AG08395 (cell line): ENCODE measurements at regions not wholly inside any gene's neighbourhood (a gene's known extent, or its start where the extent isn't known, plus 50 kb on each side); places are given as distances from the start of the nearest gene placed in this dataset.

Experiments used
- DNase-seq: peaks from one replicate; pipeline ENCODE4 v3.0.0; 2012; ENCODE audit warnings: mixed read lengths, low spot score

GRCh38 chr7:124330731-124331407, 298.0 kb upstream of the TMEM229A start:
- DNase-seq = no peak

- no peak for DNase-seq
Measured at GRCh38 chr7:124328774-124329173, 295.9 kb upstream of the TMEM229A start.

DNA sequence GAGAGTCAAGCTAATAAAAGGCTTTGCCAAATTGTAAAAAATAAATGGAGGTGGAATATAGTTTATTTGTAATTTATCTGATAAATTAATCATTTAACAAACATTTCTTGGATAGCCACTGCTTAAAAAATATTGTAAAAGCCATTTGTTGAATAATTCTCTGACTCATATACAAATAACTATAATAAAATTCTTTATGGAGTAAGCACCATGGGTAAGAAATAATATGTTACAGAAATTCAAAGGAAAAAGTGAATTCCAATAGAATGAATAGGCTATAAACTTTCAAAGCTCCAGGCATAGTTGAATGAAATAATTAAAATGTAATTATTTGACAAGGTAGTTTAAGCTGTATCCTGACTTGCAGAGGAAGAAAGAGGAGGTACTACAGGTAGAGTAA, 291.4 kb upstream of the TMEM229A start:
- DNase-seq = no peak

GRCh38 chr7:124323597-124323996, 290.7 kb upstream of the TMEM229A start:
- no peak for DNase-seq

DNA sequence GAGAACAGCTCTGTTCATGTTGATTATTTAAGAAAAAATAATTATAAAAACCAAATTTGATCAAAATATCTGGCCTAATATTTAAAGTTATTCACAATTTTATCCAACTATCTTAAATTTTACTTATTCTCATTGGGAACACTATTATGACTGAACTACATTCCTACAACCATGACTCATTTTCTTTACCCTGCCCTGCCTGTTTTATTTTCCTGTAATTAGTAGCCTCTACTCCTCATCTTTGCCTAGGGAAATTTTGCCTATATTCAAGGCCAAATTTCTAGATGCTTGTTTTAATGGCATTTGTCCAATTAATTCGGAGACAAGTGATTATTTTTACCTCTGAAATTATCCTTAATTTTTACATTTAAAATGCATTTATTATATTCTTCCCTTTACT, 289.7 kb upstream of the TMEM229A start:
- DNase-seq = peak; percentile 23

DNA sequence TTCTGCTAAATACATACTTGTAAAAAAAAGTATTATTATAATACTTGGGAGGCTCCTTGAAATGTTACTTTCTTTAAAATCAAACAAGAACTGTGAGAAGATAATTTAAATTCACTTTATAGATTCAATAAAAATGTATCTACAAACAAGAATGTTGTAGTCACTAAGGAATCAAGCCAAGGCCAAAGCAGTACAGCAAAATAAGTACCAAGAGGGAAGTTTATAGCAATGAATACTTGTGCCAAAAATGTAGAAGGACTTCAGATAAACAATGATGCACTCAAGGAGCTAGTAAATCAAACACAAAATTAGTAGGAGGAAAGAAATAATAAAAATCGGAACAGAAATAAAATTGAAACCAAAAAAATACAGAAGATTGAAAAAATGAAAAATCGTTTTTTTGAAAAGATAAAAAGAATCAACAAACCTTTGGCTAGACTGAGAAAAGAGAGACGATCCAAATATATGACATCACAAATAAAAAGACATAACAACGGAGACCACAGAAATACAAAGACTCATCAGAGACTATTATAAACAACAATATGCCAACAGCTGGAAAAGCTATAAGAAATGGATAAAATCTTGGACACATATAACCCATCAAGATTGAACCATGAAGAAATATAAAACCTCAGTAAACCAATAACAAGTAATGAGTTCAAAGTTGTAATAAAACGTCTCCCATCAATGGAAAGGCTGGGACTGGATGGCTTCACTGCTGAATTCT, 286.0 kb upstream of the TMEM229A start:
- DNase-seq = no peak

- no peak for DNase-seq
Measured at GRCh38 chr7:124310934-124311390, 278.1 kb upstream of the TMEM229A start.

DNA sequence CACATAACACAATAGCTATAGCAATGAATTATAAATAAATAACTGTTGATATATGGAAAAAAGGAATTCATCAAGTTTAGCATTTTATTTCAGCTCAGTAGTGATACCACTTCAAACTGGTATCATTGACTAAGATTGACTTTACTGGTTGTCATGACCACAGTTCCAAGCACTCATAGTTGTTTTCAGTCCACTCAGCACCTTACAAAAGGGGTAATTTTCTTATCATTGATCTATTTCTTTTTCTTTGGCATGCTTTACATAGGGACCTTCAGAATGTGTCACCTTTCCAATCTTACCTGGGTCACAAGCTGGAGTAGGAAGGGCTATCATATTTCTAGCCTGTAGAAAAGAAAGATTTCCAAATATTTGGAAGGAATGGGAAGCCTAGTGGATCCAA, 275.5 kb upstream of the TMEM229A start:
- DNase-seq = no peak

GRCh38 chr7:124295289-124295688, 262.4 kb upstream of the TMEM229A start:
- no peak for DNase-seq

DNA sequence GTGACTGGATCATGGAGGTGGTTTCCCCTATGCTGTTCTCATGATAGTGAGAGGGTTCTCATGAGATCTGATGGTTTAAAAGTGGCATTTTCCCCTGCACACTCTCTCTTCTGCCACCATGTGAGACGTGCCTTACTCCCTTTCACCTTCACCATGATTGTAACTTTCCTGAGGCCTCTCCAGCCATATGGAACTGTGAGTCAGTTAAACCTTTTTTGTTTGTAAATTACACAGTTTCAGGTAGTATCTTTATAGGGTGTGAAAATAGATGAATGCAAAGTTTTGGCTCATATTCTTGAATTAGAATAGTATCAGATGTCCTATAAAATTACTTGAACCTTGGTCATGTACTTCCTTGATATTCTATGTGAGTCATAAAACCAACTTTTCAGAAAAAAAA, 252.1 kb upstream of the TMEM229A start:
- no peak for DNase-seq

DNA sequence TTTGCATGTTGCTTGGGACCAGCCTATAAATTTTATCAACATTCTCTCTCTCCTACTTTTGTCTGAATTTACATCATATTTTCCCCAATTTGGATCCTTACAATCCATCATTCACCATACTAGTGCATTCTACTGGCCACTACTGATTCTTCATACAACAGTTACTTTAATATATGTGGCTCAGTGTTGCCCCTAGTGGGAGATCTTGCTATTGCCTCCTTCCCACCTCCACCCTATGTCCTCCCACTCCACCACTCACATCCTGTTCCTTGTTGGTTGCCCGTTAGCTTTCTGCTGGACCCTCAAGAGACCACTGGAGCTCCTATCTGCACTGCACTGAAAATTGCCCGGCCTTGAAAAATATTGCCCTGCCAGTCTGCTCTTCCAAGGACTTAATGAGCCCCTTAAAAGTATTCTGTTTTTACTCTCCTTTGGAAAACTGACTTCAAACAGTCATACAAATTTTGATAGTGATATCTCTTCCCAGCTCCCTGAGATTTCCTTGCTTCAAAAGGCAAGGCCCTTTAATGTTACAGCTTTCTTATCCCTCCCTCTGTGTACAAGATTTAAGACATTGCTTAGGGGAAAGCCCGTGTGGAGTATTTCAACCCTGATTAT, 243.2 kb upstream of the TMEM229A start:
- peak; percentile 3 for DNase-seq

DNA sequence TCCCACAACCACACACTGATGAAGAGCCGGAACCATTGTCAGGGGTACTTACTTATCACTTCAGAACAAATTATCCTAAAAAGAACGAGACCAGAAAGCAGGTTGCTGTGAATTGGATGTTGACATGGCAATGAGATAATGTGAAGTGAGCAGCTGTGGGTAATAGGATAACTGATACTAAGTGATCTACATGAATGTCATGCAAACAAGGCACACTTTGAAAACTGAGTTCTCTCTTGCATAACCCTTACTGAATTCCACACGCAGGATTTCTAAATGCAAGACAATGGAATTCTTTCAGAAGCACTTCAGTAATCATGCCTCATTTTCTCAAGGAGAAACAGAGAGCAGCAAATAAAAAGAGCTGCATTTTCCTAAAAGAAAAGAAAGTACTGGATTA, 242.5 kb upstream of the TMEM229A start:
- DNase-seq = no peak

DNA sequence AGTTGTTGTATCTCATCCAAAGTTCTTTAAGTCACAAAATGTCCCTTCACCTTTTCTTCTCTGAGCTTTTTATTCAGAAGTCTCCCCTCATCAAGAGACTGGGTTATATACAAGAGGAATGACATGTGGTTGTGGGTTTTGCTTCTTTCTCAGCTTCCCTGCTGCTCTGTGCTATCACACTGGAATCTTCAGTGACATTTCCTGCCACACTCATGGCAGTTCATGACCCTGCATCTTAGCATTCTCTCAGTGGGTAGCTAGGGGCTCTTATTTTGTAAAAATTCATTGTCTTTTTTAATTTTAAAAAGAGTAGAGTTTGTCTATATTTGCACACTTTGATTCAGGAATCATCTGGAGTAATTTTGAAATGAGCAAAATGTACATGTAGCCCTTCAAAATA, 236.9 kb upstream of the TMEM229A start:
- DNase-seq = no peak

GRCh38 chr7:124267154-124267553, 234.3 kb upstream of the TMEM229A start:
- no peak for DNase-seq

- no peak for DNase-seq
Measured at GRCh38 chr7:124263232-124263827, 230.5 kb upstream of the TMEM229A start.

- DNase-seq = no peak
Measured at GRCh38 chr7:124261710-124262109, 228.8 kb upstream of the TMEM229A start.

DNA sequence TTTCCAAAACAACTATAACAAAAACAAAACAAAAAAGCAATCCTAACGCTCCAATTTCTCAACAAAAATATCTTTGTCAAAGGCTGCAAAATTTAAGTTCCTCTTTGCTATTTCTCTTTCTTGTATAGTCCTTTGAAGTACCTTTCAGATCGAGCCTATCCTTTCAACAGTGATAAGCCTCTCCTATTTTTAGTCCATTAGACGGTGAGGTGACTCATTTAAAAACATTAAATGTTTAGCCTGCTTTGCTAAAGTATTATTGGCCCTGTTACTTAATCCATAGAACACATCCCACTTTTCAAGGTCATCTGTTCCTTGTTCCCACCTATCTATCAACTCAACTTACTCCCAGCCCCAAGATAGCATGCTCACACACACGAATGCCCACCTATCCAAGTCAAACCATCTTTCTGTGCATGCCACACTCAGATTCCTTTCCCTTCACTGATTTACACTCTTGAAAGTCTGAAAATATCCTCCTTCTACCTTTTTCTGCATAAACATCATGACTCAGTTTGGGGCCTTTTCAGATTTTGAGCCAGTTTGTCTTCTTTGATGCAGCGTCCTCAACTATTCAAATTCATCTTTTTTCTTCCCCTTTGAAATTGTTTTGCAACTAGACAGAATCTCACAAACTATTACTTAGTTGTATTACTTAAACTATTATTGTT, 224.9 kb upstream of the TMEM229A start:
- no peak for DNase-seq

DNA sequence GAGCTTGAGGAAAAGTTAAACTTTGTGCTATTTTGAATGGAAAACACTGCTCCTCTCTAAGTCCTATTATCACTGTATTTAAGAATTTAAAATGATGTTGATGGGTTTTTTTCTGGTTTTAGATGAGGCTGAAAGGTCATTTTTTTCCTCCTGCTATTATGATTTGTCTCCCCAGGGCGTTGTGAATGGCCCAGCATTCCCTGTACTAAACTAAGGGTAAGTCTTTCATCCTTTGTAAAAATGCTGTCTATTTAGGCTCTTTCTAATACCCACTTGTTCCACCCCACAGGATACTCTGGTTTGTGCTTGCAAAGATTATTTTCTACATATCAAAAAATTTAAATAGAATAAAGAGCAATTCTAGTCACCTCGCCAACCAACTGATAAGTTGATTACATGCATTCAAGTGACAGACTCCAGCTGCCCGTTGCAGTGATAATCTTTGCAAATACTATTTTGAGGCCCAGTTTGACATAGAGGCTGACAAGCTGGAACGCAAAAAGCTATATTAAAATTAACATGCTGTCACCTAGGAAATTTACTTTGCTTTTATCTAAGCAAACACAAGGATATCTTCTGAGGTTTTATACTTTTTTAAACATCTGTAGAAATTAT, 222.3 kb upstream of the TMEM229A start:
- DNase-seq = no peak

GRCh38 chr7:124254396-124254795, 221.5 kb upstream of the TMEM229A start:
- DNase-seq = no peak

DNA sequence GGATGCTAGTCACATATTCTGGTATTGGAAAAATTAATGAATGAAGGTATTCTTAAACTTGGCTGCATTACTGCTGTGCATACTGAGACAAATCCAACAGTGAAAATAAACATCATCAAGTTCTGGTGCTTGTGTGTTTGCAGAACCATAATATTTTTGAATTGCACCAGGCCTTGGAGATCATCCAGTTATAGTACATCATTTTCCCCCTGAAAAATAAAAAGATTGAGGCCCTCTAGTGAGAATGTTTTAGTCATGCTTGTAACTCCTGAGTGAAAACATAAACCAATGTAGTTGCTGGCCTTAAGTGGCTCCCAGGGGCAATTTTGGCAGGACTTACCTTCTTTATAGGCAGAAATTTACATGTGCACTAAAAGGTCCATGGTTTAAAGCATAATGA, 218.8 kb upstream of the TMEM229A start:
- DNase-seq = no peak

DNA sequence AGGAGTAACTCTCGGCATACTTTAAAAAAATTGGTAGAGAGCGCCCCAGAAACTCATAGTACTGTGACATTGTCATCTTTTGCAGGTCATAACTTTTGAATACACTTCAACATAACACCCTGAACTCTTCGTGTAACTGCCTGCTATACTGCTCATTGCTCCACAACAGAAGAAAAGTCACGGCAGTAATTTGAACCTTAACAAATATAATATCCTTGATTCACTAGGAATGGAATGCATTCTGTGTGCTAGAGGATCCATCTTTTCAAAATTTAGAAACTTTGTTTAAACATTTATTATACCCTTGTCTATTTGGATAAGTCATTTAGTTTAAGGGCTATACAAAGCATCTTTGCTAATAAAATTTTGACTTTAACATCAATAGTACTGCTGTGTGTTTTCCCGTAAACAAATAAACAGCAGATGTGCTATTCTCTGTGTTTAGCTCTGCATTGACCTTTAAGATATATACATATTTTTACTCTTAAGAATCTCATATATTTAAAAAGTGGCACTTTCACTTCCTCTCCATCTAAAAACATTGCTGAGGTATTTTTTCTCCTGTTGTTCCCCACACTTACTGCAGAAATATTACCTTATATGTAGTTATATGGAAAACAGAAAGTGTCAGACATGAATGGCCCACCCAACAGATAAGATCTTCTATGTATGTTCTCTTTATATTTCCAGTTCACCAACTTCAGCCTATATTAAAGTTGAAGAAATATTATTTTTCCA, 217.6 kb upstream of the TMEM229A start:
- DNase-seq = no peak
